ENCODE measurements at regions not wholly inside any gene's neighbourhood (a gene's known extent, or its start where the extent isn't known, plus 50 kb on each side); places are given as distances from the start of the nearest gene placed in this dataset.

GRCh38 chr1:34408011-34408410 is 231.3 kb downstream of the C1orf94 start:
- Histone ChIP-seq H3K9ac (ENCODE audit: low read length) (no peak overlapping the region), H3K4me3 (ENCODE audit: low read length) (no peak overlapping the region), H3K27me3 (replicated peaks; ENCODE audit: control insufficient read depth, insufficient read depth, low read length) (no peaks in the 10 kb centered on the region), H3K9me3 (ENCODE audit: control insufficient read depth, low read length) (peaks cover 2% of the 10 kb centered on the region), H3K4me1 (ENCODE audit: control insufficient read depth, insufficient read depth, low read length) (peaks cover 40% of the 10 kb centered on the region), H3K36me3 (ENCODE audit: control insufficient read depth, insufficient read depth, low read length, severe bottlenecking) (no peaks in the 10 kb centered on the region)
- DNase-seq (ENCODE audit: low read depth), result peak; percentile 13

GRCh38 chr1:34409689-34410229 is 233.1 kb downstream of the C1orf94 start:
- Histone ChIP-seq H3K9ac (ENCODE audit: low read length) (no peak overlapping the region), H3K4me3 (ENCODE audit: low read length) (no peak overlapping the region), H3K4me1 (ENCODE audit: control insufficient read depth, insufficient read depth, low read length) (peaks cover 37% of the 10 kb centered on the region), H3K27me3 (replicated peaks; ENCODE audit: control insufficient read depth, insufficient read depth, low read length) (peaks cover 7% of the 10 kb centered on the region), H3K9me3 (ENCODE audit: control insufficient read depth, low read length) (no peaks in the 10 kb centered on the region), H3K36me3 (ENCODE audit: control insufficient read depth, insufficient read depth, low read length, severe bottlenecking) (no peaks in the 10 kb centered on the region)
- DNase-seq (ENCODE audit: low read depth), result no peak

GRCh38 chr1:34412598-34413370 is 236.1 kb downstream of the C1orf94 start:
- H3K9ac ChIP-seq (ENCODE audit: low read length), result no peak overlapping the region
- H3K4me3 ChIP-seq (ENCODE audit: low read length), result no peak overlapping the region
- DNase-seq (ENCODE audit: low read depth), result no peak
- peaks cover 28% of the 10 kb centered on the region for H3K27me3 ChIP-seq (replicated peaks; ENCODE audit: control insufficient read depth, insufficient read depth, low read length)
- H3K9me3 ChIP-seq (ENCODE audit: control insufficient read depth, low read length), result no peaks in the 10 kb centered on the region
- H3K36me3 ChIP-seq (ENCODE audit: control insufficient read depth, insufficient read depth, low read length, severe bottlenecking), result no peaks in the 10 kb centered on the region
- H3K4me1 ChIP-seq (ENCODE audit: control insufficient read depth, insufficient read depth, low read length), result peaks cover 10% of the 10 kb centered on the region

- no peaks in the 10 kb centered on the region for H3K4me1 ChIP-seq (ENCODE audit: control insufficient read depth, insufficient read depth, low read length)
- H3K9me3 ChIP-seq (ENCODE audit: control insufficient read depth, low read length), result no peaks in the 10 kb centered on the region
- no peak overlapping the region for H3K4me3 ChIP-seq (ENCODE audit: low read length)
- no peaks in the 10 kb centered on the region for H3K36me3 ChIP-seq (ENCODE audit: control insufficient read depth, insufficient read depth, low read length, severe bottlenecking)
- no peak for DNase-seq (ENCODE audit: low read depth)
- peaks cover 31% of the 10 kb centered on the region for H3K27me3 ChIP-seq (replicated peaks; ENCODE audit: control insufficient read depth, insufficient read depth, low read length)
- H3K9ac ChIP-seq (ENCODE audit: low read length), result no peak overlapping the region
Measured at GRCh38 chr1:34415140-34415539, 238.4 kb downstream of the C1orf94 start.

GRCh38 chr1:34418166-34418565 is 241.5 kb downstream of the C1orf94 start:
- no peak overlapping the region for H3K9ac ChIP-seq (ENCODE audit: low read length)
- H3K36me3 ChIP-seq (ENCODE audit: control insufficient read depth, insufficient read depth, low read length, severe bottlenecking), result no peaks in the 10 kb centered on the region
- no peaks in the 10 kb centered on the region for H3K9me3 ChIP-seq (ENCODE audit: control insufficient read depth, low read length)
- H3K4me1 ChIP-seq (ENCODE audit: control insufficient read depth, insufficient read depth, low read length), result no peaks in the 10 kb centered on the region
- H3K4me3 ChIP-seq (ENCODE audit: low read length), result no peak overlapping the region
- DNase-seq (ENCODE audit: low read depth), result no peak
- H3K27me3 ChIP-seq (replicated peaks; ENCODE audit: control insufficient read depth, insufficient read depth, low read length), result peaks cover 57% of the 10 kb centered on the region

- Histone ChIP-seq H3K27me3 (replicated peaks; ENCODE audit: control insufficient read depth, insufficient read depth, low read length) (peaks cover 50% of the 10 kb centered on the region), H3K9ac (ENCODE audit: low read length) (no peak overlapping the region), H3K9me3 (ENCODE audit: control insufficient read depth, low read length) (no peaks in the 10 kb centered on the region), H3K4me1 (ENCODE audit: control insufficient read depth, insufficient read depth, low read length) (no peaks in the 10 kb centered on the region), H3K36me3 (ENCODE audit: control insufficient read depth, insufficient read depth, low read length, severe bottlenecking) (no peaks in the 10 kb centered on the region), H3K4me3 (ENCODE audit: low read length) (no peak overlapping the region)
- no peak for DNase-seq (ENCODE audit: low read depth)
Measured at GRCh38 chr1:34419663-34420136, 243.0 kb downstream of the C1orf94 start.

GRCh38 chr1:34425046-34425445 is 248.3 kb downstream of the C1orf94 start:
- peaks cover 24% of the 10 kb centered on the region for H3K4me1 ChIP-seq (ENCODE audit: control insufficient read depth, insufficient read depth, low read length)
- no peak overlapping the region for H3K4me3 ChIP-seq (ENCODE audit: low read length)
- no peak overlapping the region for H3K9ac ChIP-seq (ENCODE audit: low read length)
- no peaks in the 10 kb centered on the region for H3K36me3 ChIP-seq (ENCODE audit: control insufficient read depth, insufficient read depth, low read length, severe bottlenecking)
- no peak for DNase-seq (ENCODE audit: low read depth)
- H3K27me3 ChIP-seq (replicated peaks; ENCODE audit: control insufficient read depth, insufficient read depth, low read length), result peaks cover 31% of the 10 kb centered on the region
- no peaks in the 10 kb centered on the region for H3K9me3 ChIP-seq (ENCODE audit: control insufficient read depth, low read length)

- H3K4me3 ChIP-seq (ENCODE audit: low read length), result no peak overlapping the region
- no peaks in the 10 kb centered on the region for H3K9me3 ChIP-seq (ENCODE audit: control insufficient read depth, low read length)
- H3K27me3 ChIP-seq (replicated peaks; ENCODE audit: control insufficient read depth, insufficient read depth, low read length), result peaks cover 26% of the 10 kb centered on the region
- H3K9ac ChIP-seq (ENCODE audit: low read length), result no peak overlapping the region
- peaks cover 24% of the 10 kb centered on the region for H3K4me1 ChIP-seq (ENCODE audit: control insufficient read depth, insufficient read depth, low read length)
- DNase-seq (ENCODE audit: low read depth), result no peak
- no peaks in the 10 kb centered on the region for H3K36me3 ChIP-seq (ENCODE audit: control insufficient read depth, insufficient read depth, low read length, severe bottlenecking)
Measured at GRCh38 chr1:34425785-34426184, 249.1 kb downstream of the C1orf94 start.

- Histone ChIP-seq H3K4me1 (ENCODE audit: control insufficient read depth, insufficient read depth, low read length) (peaks cover 24% of the 10 kb centered on the region), H3K36me3 (ENCODE audit: control insufficient read depth, insufficient read depth, low read length, severe bottlenecking) (no peaks in the 10 kb centered on the region), H3K9me3 (ENCODE audit: control insufficient read depth, low read length) (no peaks in the 10 kb centered on the region), H3K27me3 (replicated peaks; ENCODE audit: control insufficient read depth, insufficient read depth, low read length) (peaks cover 20% of the 10 kb centered on the region), H3K4me3 (ENCODE audit: low read length) (no peak overlapping the region), H3K9ac (ENCODE audit: low read length) (no peak overlapping the region)
- no peak for DNase-seq (ENCODE audit: low read depth)
Measured at GRCh38 chr1:34426325-34426896, 249.7 kb downstream of the C1orf94 start.

GRCh38 chr1:34427170-34427569 is 250.5 kb downstream of the C1orf94 start:
- peaks cover 24% of the 10 kb centered on the region for H3K4me1 ChIP-seq (ENCODE audit: control insufficient read depth, insufficient read depth, low read length)
- DNase-seq (ENCODE audit: low read depth), result no peak
- no peak overlapping the region for H3K9ac ChIP-seq (ENCODE audit: low read length)
- H3K4me3 ChIP-seq (ENCODE audit: low read length), result no peak overlapping the region
- peaks cover 20% of the 10 kb centered on the region for H3K27me3 ChIP-seq (replicated peaks; ENCODE audit: control insufficient read depth, insufficient read depth, low read length)
- H3K36me3 ChIP-seq (ENCODE audit: control insufficient read depth, insufficient read depth, low read length, severe bottlenecking), result no peaks in the 10 kb centered on the region
- H3K9me3 ChIP-seq (ENCODE audit: control insufficient read depth, low read length), result no peaks in the 10 kb centered on the region

GRCh38 chr1:34433099-34433498 is 256.4 kb downstream of the C1orf94 start:
- Histone ChIP-seq H3K4me3 (ENCODE audit: low read length) (no peak overlapping the region), H3K4me1 (ENCODE audit: control insufficient read depth, insufficient read depth, low read length) (peaks cover 5% of the 10 kb centered on the region), H3K9me3 (ENCODE audit: control insufficient read depth, low read length) (no peaks in the 10 kb centered on the region), H3K36me3 (ENCODE audit: control insufficient read depth, insufficient read depth, low read length, severe bottlenecking) (no peaks in the 10 kb centered on the region), H3K27me3 (replicated peaks; ENCODE audit: control insufficient read depth, insufficient read depth, low read length) (peaks cover 43% of the 10 kb centered on the region), H3K9ac (ENCODE audit: low read length) (no peak overlapping the region)
- DNase-seq (ENCODE audit: low read depth), result no peak

All from adipocyte (in vitro differentiated cells).